ENCODE measurements at regions not wholly inside any gene's neighbourhood (a gene's known extent, or its start where the extent isn't known, plus 50 kb on each side); places are given as distances from the start of the nearest gene placed in this dataset.
A peak's percentile ranks its signal among the peaks of the same experiment; 100 is the strongest.
"Not testable (repeated sequence)": the region's sequence is repeated elsewhere in the genome, so short reads cannot be mapped to it uniquely, and the experiment has no call there.

DNA sequence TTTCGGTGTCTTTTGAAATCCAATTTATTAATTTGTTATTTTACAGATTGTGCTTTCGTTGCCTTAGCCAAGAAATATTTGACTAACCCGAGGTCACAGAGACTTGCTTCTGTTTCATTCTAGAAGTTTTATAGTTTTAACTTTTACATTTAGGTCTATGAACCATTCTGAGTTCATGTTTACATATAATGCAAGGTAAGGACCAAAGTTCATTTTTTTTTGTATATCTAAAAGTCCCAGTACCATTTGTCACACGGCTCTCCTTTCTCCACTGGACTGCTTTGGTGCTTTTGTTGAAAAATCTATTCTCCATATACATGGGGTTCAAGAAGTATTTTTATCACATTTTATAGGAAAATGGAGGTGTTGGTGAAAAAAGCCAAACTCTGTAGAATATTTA lies 411.4 kb upstream of the SPATA31A3 start:
- not testable (repeated sequence) for H3K27me3 Mint-ChIP-seq (ENCODE audit: low read depth); H3K4me3 Mint-ChIP-seq; DNase-seq; H3K4me1 Mint-ChIP-seq (ENCODE audit: low read depth); ATAC-seq (replicated peaks in 1 of 2); H3K36me3 Mint-ChIP-seq (ENCODE audit: insufficient read depth in 2 of 2); H3K27ac Mint-ChIP-seq; H3K9me3 Mint-ChIP-seq

DNA sequence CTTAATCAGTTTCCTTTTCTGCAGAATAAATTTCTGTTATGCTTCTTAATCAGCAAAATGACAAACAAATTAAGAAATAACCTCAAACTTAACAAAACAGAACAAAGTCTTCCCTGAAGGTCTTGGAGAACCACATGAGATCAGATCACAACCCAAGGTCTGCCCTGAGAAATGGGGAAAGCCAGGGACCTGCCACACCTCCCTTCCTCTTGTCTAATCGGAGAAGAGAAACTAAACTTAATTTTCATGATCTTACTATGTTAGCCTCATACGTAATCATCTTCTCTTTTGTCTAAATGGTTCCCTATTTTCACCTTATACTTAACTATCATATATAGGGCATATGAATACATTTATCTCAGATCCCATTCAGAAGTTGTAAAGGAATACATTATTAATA lies 405.4 kb upstream of the SPATA31A3 start:
- H3K36me3 Mint-ChIP-seq (ENCODE audit: insufficient read depth in 2 of 2); DNase-seq; H3K27me3 Mint-ChIP-seq (ENCODE audit: low read depth); H3K27ac Mint-ChIP-seq; H3K4me1 Mint-ChIP-seq (ENCODE audit: low read depth); H3K9me3 Mint-ChIP-seq; H3K4me3 Mint-ChIP-seq; ATAC-seq (replicated peaks in 1 of 2): not testable (repeated sequence)

DNA sequence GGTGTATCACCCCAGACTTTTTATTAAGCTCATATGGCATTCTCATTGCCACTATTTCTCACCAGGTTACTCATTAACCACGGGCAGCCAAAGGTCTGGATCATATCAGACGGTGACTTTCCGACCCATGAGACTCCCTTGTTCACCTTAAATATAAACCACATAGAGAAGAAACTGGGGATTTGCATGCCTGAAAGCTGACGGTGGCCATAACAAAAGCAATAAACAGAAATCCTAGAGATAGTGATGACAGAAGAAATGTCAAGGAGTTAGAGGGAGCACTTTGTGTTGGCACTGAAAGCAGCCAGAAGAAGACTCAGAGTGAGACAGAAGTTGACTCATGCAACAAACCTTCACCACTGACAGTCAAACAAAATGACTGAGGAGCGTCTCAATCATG lies 402.4 kb upstream of the SPATA31A3 start:
- peak in 1 of 2 donors; percentile 36 for ATAC-seq (replicated peaks in 1 of 2)
- H3K27me3 Mint-ChIP-seq (ENCODE audit: low read depth); H3K4me3 Mint-ChIP-seq; H3K36me3 Mint-ChIP-seq (ENCODE audit: insufficient read depth in 2 of 2); H3K27ac Mint-ChIP-seq; H3K9me3 Mint-ChIP-seq; H3K4me1 Mint-ChIP-seq (ENCODE audit: low read depth); DNase-seq: not testable (repeated sequence)

DNA sequence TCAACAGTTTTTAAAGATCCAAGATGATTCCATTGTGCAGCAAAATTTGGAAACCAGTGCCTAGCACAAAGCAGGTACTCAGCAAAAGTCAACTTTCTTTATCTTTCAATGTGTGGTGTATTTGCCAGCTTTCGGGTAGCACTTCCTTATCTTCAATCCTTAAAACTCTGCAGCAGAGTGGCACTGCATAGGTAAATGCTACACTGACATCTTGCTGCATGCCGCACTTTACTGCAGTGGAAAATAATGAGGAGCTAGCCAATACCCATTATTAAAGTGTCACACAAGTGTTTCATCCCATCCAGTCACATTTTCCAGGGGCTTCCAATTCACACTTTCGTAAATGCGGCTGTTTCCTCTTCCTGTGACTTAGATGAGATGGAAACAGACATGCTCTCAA lies 401.7 kb upstream of the SPATA31A3 start:
- H3K4me1 Mint-ChIP-seq (ENCODE audit: low read depth); DNase-seq; H3K9me3 Mint-ChIP-seq; H3K27me3 Mint-ChIP-seq (ENCODE audit: low read depth); H3K4me3 Mint-ChIP-seq; H3K27ac Mint-ChIP-seq; ATAC-seq (replicated peaks in 1 of 2); H3K36me3 Mint-ChIP-seq (ENCODE audit: insufficient read depth in 2 of 2): not testable (repeated sequence)

DNA sequence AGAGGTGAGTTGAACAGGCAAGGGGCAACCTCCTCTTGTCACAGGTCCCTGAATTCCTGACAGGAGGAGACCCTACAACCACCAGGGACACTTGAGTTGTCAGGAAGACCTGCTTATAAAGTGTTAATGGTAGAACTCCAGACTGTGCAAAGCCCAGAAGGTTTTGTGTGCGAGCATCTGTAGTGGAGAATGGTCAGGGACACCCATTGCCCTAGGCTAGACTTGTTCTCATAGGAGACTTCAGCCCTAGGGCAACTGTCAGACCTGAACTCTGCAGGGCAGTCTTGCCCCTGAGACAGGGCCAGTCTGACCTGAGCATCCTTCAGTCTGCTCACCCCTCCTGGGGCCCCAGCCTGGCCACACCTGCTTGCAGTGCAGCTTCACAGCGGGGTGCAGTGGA lies 377.3 kb upstream of the SPATA31A3 start:
- not testable (repeated sequence) for H3K36me3 Mint-ChIP-seq (ENCODE audit: insufficient read depth in 2 of 2); H3K9me3 Mint-ChIP-seq; DNase-seq; H3K4me1 Mint-ChIP-seq (ENCODE audit: low read depth); H3K27ac Mint-ChIP-seq; H3K27me3 Mint-ChIP-seq (ENCODE audit: low read depth); H3K4me3 Mint-ChIP-seq; ATAC-seq (replicated peaks in 1 of 2)

DNA sequence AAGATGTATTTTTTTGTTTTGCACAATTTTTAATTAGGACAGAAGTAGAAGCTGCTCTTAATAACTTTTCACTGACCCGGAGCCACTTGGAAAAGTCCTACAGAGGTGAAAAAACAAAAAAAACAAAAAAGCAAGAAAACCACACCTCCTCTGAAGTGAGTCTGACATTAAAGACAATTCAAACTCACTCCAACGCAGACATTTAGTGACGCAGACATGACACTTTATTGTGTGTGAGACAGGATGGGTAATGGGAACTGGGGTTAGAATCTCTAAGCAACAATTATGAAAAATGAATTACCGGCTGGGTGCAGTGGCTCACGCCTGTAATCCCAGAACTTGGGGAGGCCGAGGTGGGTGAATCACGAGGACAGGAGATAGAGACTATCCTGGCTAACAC lies 370.0 kb upstream of the SPATA31A3 start:
- H3K9me3 Mint-ChIP-seq; H3K4me3 Mint-ChIP-seq; DNase-seq; H3K4me1 Mint-ChIP-seq (ENCODE audit: low read depth); H3K36me3 Mint-ChIP-seq (ENCODE audit: insufficient read depth in 2 of 2); ATAC-seq (replicated peaks in 1 of 2); H3K27me3 Mint-ChIP-seq (ENCODE audit: low read depth); H3K27ac Mint-ChIP-seq: not testable (repeated sequence)

DNA sequence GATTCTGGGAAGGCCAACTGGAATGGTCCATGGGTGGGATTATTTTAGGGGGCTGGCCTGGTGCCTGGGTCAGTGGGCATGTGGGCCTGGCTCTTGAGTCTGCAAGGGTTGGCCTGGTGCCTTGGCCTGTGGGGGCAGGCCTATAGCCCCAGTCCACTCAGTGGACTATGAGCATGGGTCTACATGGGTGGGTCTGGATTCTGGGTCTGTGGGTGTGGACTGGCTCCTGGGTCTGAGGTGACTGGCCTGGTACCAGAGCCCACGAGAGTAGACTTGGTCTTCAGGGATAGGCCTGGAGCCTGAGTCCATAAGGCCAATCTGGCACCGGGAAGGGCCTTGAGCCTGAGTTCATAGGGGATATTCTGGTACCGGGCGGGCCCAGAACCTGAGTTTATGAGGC lies 361.6 kb upstream of the SPATA31A3 start:
- ATAC-seq (replicated peaks in 1 of 2), result not testable (repeated sequence)

DNA sequence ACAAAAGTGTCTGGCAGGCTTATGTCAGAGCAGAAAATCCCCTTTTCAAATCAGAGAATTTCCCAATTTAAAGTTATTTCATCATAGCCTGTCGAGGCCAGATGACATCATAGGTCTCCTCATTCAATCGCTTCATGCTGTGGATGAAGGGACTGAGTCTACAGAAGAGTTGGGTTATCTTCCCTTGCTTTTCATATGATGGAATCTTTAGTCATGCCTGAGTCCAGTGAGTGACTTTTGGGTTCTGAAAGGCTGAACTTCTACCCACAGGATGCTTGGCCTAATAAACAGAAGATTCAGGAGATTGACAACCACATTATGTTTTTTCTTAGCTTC lies 357.0 kb upstream of the SPATA31A3 start:
- H3K27me3 Mint-ChIP-seq (ENCODE audit: low read depth); H3K4me3 Mint-ChIP-seq; DNase-seq; H3K4me1 Mint-ChIP-seq (ENCODE audit: low read depth); H3K36me3 Mint-ChIP-seq (ENCODE audit: insufficient read depth in 2 of 2); H3K9me3 Mint-ChIP-seq; ATAC-seq (replicated peaks in 1 of 2); H3K27ac Mint-ChIP-seq: not testable (repeated sequence)

More for the DNA sequence above, 361.6 kb upstream of the SPATA31A3 start:
- not testable (repeated sequence) for H3K27me3 Mint-ChIP-seq (ENCODE audit: low read depth); H3K36me3 Mint-ChIP-seq (ENCODE audit: insufficient read depth in 2 of 2); H3K9me3 Mint-ChIP-seq; H3K4me3 Mint-ChIP-seq; DNase-seq; H3K27ac Mint-ChIP-seq; H3K4me1 Mint-ChIP-seq (ENCODE audit: low read depth)

DNA sequence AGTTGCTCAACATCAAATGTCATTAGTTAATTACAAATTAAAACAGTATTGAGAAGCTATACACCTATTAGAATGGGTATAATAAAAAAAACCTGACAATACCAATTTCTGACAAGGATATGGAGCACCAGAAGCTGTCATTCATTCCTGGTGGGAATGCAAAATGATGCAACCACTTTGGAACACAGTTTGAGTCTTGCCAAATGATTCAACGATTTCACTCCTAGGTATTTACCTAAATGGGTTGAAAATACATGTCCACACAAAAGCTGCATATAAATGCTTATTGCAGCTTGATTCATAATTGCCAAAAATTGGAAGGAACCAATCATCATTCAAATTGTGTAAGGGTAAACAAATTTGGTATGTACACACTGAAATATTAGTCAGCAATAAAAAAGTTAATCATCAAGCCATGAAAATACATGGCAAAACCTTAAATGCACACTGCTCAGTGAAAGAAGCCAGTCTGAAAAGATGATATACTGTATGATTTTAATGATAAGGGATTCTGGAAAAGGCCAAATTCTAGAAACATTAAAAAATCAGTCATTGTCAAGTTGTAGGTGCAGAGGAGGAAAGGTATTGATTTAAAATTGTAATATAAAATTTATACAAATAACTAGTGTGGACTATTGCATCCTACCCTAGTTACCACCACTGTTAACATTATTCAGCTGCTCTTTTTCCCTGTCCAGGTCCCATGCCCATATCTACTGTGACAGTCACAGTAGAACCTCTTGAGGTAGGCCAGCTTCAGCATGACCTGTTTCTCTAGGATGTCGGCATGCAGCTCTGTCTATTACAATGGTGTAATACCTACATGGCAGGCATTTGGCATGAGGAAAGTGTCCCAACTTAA lies 356.4 kb upstream of the SPATA31A3 start:
- not testable (repeated sequence) for ATAC-seq (replicated peaks in 1 of 2)

DNA sequence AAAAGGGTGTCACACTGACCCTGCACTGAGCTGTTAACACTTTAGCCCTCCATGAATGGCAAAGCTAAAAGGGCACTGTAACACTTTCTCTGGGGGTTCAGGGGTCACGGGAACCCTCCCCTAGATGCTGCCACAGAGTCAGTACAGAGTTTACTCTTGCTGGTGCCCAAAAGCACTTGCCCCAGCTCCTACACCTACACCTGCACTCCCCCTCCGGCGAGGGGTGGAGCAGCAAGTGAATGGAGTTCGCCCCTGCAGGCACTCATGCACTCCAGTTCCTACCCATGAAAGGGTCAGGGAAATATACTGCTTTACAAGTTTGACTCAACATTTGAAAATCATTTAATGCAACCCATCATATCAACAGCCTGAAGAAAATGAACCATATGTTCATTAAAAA lies 355.7 kb upstream of the SPATA31A3 start:
- not testable (repeated sequence) for H3K9me3 Mint-ChIP-seq; H3K27me3 Mint-ChIP-seq (ENCODE audit: low read depth); H3K4me3 Mint-ChIP-seq; H3K4me1 Mint-ChIP-seq (ENCODE audit: low read depth); H3K36me3 Mint-ChIP-seq (ENCODE audit: insufficient read depth in 2 of 2); H3K27ac Mint-ChIP-seq; ATAC-seq (replicated peaks in 1 of 2); DNase-seq

More for the DNA sequence above, 356.4 kb upstream of the SPATA31A3 start:
- H3K4me3 Mint-ChIP-seq; H3K4me1 Mint-ChIP-seq (ENCODE audit: low read depth); DNase-seq; H3K27me3 Mint-ChIP-seq (ENCODE audit: low read depth); H3K36me3 Mint-ChIP-seq (ENCODE audit: insufficient read depth in 2 of 2); H3K9me3 Mint-ChIP-seq; H3K27ac Mint-ChIP-seq: not testable (repeated sequence)

DNA sequence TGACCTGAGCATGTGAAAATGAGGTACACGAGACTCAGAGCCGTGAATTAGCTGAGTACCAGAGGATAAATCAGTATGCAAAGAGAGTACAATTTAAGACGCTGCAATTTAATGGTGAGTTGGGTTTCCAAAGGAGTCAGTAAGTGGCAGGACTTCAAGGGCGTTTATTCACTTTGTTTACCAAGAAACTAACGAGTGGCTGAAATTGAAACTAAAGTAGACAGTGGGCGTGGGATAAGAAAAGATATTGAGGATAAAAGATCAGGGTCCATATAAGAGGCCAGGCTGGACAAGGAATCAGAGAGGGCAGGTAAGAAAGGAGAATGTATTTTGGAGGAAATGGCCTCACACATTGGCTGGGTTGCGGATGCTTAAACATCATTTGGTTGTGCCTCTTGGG lies 346.9 kb upstream of the SPATA31A3 start:
- not testable (repeated sequence) for H3K27ac Mint-ChIP-seq; DNase-seq; H3K27me3 Mint-ChIP-seq (ENCODE audit: low read depth); H3K9me3 Mint-ChIP-seq; H3K4me3 Mint-ChIP-seq; H3K4me1 Mint-ChIP-seq (ENCODE audit: low read depth); H3K36me3 Mint-ChIP-seq (ENCODE audit: insufficient read depth in 2 of 2); ATAC-seq (replicated peaks in 1 of 2)

DNA sequence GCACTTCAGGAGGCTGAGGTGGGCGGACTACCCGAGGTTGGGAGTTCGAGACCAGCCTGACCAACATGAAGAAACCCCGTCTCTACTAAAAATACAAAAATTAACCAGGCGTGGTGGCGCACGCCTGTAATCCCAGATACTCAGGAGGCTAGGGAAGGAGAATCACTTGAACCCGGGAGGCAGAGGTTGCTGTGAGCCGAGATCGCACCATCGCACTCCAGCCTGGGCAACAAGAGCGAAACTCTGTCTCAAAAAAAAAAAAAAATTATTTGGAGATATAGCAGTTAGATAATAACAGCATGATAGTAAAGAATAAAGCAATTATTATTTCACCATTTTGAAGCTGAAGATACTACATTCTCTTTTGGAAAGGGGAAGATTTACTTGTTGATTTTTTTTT lies 345.9 kb upstream of the SPATA31A3 start:
- H3K27me3 Mint-ChIP-seq (ENCODE audit: low read depth); ATAC-seq (replicated peaks in 1 of 2); H3K9me3 Mint-ChIP-seq; H3K4me3 Mint-ChIP-seq; H3K36me3 Mint-ChIP-seq (ENCODE audit: insufficient read depth in 2 of 2); H3K27ac Mint-ChIP-seq; DNase-seq; H3K4me1 Mint-ChIP-seq (ENCODE audit: low read depth): not testable (repeated sequence)

DNA sequence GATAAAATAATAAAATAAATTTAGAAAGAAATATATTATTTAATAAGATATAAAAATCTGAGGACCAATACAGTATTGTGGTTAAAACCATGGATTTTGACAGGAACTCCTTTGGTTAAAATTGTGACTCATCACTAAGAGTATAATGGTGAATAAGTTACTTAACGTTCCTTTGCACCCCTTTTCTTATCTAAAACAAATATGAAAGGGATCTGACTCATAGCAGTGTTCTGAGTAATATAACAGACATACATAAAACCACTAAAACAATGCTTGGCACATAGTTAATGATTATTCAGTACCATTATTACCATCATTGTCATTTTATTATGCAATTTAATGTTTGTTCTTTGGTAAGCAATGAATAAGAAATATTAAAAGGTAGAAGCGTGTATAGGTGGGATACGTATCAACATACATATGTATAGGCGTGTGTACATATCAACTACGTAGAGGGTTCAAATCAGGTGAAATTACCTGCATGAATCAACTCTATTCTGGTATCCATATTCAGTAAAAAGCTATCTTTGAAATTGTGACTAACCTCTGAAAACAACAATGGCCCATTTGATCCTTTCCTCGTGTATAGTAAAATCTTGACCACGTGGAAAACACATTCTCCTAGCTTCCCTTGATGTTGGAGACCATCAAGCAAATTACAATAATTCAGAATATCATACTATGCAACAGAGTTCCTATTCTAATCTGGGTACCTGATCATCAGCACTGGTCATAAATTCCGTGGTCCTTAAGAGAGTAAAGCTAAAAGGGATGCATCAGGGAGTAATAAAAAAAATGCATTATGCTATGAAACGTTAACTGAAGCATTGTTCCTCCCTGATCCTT lies 342.6 kb upstream of the SPATA31A3 start:
- not testable (repeated sequence) for H3K4me3 Mint-ChIP-seq; ATAC-seq (replicated peaks in 1 of 2); H3K36me3 Mint-ChIP-seq (ENCODE audit: insufficient read depth in 2 of 2); H3K27ac Mint-ChIP-seq; H3K27me3 Mint-ChIP-seq (ENCODE audit: low read depth); DNase-seq; H3K9me3 Mint-ChIP-seq; H3K4me1 Mint-ChIP-seq (ENCODE audit: low read depth)
